H1 (cell line): ENCODE measurements at regions not wholly inside any gene's neighbourhood (a gene's known extent, or its start where the extent isn't known, plus 50 kb on each side); places are given as distances from the start of the nearest gene placed in this dataset.

Experiments
- CTCF ChIA-PET: fragments of 300-600 bp; sonication (Branson Sonifier 250); formaldehyde crosslinking; loops from one replicate; lab custom pipeline; 2021; ENCODE audit not compliant: partially characterized antibody; lab: Charles Lee
- POLR2A ChIA-PET: fragments of 300-600 bp; sonication (Branson Sonifier 250); formaldehyde crosslinking; loops from one replicate; lab custom pipeline; 2021; ENCODE audit warnings: inconsistent platforms; ENCODE audit not compliant: partially characterized antibody; lab: Charles Lee
- DNase-seq, 2 experiments: peaks; one replicate each; pipeline versions ENCODE4 v3.0.0 to v3.0.0-alpha.2; 2010 to 2022; ENCODE audit warnings: low spot score in 2 of 2, low read depth in 1 of 2, mixed read lengths in 1 of 2
- FAIRE-seq: peaks from 2 replicates; lab custom pipeline; 2011; peaks lifted over from hg19 to GRCh38; lab: Jason Lieb, UNC
- H2AFZ ChIP-seq: 2 replicates; pipeline ENCODE4 v1.8.1; 2012; ENCODE audit warnings: low read length, inconsistent platforms
- H2AK5ac ChIP-seq: 2 replicates; pipeline ENCODE4 v1.6.1; 2013; ENCODE audit warnings: low read depth, low read length
- H2BK120ac ChIP-seq: replicated peaks from 2 replicates; pipeline ENCODE3; 2013; ENCODE audit warnings: low read depth, low read length, inconsistent platforms
- H2BK12ac ChIP-seq: 2 replicates; pipeline ENCODE4 v1.6.1; 2013; ENCODE audit warnings: low read depth, low read length
- H2BK15ac ChIP-seq: 2 replicates; pipeline ENCODE4 v1.6.1; 2013; ENCODE audit warnings: low read length
- H2BK20ac ChIP-seq: 2 replicates; pipeline ENCODE4 v1.6.1; 2013; ENCODE audit warnings: low read length
- H2BK5ac ChIP-seq: 2 replicates; pipeline ENCODE4 v1.6.1; 2013; ENCODE audit warnings: low read depth, low read length
- H3K14ac ChIP-seq: 2 replicates; pipeline ENCODE4 v1.6.1; 2013; ENCODE audit warnings: inconsistent platforms; ENCODE audit not compliant: insufficient read length
- H3K18ac ChIP-seq: 2 replicates; pipeline ENCODE4 v1.6.1; 2013; ENCODE audit warnings: low read length; ENCODE audit errors: extremely low read depth
- H3K23ac ChIP-seq: 2 replicates; pipeline ENCODE4 v1.6.1; 2013; ENCODE audit warnings: inconsistent platforms; ENCODE audit not compliant: insufficient read length
- H3K23me2 ChIP-seq: 2 replicates; pipeline ENCODE4 v1.6.1; 2013; ENCODE audit warnings: low read depth, low read length
- H3K27ac ChIP-seq: 2 replicates; pipeline ENCODE4 v1.6.1; 2011; ENCODE audit warnings: low read depth, low read length, inconsistent platforms
- H3K27me3 ChIP-seq, 4 experiments: replicated peaks in 1 of 4; 1 replicate in 1 of 4; 2 replicates in 3 of 4; pipeline versions ENCODE4 v1.6.1 to v1.8.1; 2011 to 2013; ENCODE audit warnings: low read length in 3 of 4, mild to moderate bottlenecking in 3 of 4, inconsistent platforms in 2 of 4, mixed read lengths in 2 of 4, moderate library complexity in 1 of 4; ENCODE audit not compliant: control insufficient read depth in 3 of 4, insufficient read depth in 3 of 4; ENCODE audit errors: extremely low read depth in 1 of 4
- H3K36me3 ChIP-seq, 4 experiments: 2 replicates each; pipeline versions ENCODE4 v1.6.1 to v1.8.1; 2011 to 2013; ENCODE audit warnings: mild to moderate bottlenecking in 4 of 4, low read length in 3 of 4, moderate library complexity in 2 of 4, control low read depth in 1 of 4, inconsistent platforms in 1 of 4; ENCODE audit not compliant: insufficient read depth in 4 of 4, control insufficient read depth in 2 of 4
- H3K4ac ChIP-seq: replicated peaks from 2 replicates; pipeline ENCODE3; 2013; ENCODE audit warnings: low read length, low read depth, mixed read lengths, inconsistent platforms; ENCODE audit not compliant: insufficient read length
- H3K4me1 ChIP-seq, 4 experiments: replicated peaks in 1 of 4; 1 replicate in 1 of 4; 2 replicates in 3 of 4; pipeline versions ENCODE4 v1.6.1 to v1.8.1; 2011 to 2013; ENCODE audit warnings: low read length in 3 of 4, inconsistent platforms in 2 of 4, mixed read lengths in 1 of 4; ENCODE audit not compliant: insufficient read depth in 4 of 4, control insufficient read depth in 3 of 4
- H3K4me2 ChIP-seq, 2 experiments: 2 replicates each; pipeline versions ENCODE4 v1.6.1 to v1.8.1; 2011 to 2013; ENCODE audit warnings: low read depth in 2 of 2, low read length in 2 of 2, control low read depth in 1 of 2, inconsistent platforms in 1 of 2, mild to moderate bottlenecking in 1 of 2; ENCODE audit not compliant: insufficient read depth in 1 of 2
- H3K4me3 ChIP-seq, 4 experiments: fragments of 200-600, 300-600 bp in 1 of 4; sonication (generic), shearing (Covaris generic), sonication (Bioruptor Twin) in 1 of 4; 2 replicates each; pipeline versions ENCODE4 v1.5.1 to v1.8.1; 2011 to 2016; ENCODE audit warnings: low read length in 4 of 4, low read depth in 3 of 4, control low read depth in 2 of 4, inconsistent platforms in 2 of 4, mild to moderate bottlenecking in 2 of 4, mixed read lengths in 1 of 4, moderate library complexity in 1 of 4; ENCODE audit not compliant: insufficient read depth in 2 of 4; ENCODE audit errors: extremely low read depth in 1 of 4
- H3K56ac ChIP-seq: replicated peaks from 2 replicates; pipeline ENCODE3; 2013; ENCODE audit warnings: low read depth, mild to moderate bottlenecking, mixed read lengths, low read length, inconsistent platforms; ENCODE audit not compliant: insufficient read length
- H3K79me1 ChIP-seq: 2 replicates; pipeline ENCODE4 v1.6.1; 2013; ENCODE audit warnings: low read depth, low read length, control low read depth
- H3K79me2 ChIP-seq, 2 experiments: 2 replicates each; pipeline versions ENCODE4 v1.6.1 to v1.8.1; 2012 to 2013; ENCODE audit warnings: low read length in 2 of 2, mild to moderate bottlenecking in 2 of 2, inconsistent platforms in 1 of 2; ENCODE audit not compliant: insufficient read depth in 2 of 2, control insufficient read depth in 1 of 2
- H3K9ac ChIP-seq, 4 experiments: replicated peaks in 1 of 4; 1 replicate in 1 of 4; 2 replicates in 3 of 4; pipeline versions ENCODE4 v1.6.1 to v1.8.1; 2011 to 2013; ENCODE audit warnings: low read depth in 3 of 4, low read length in 3 of 4, control low read depth in 2 of 4, mild to moderate bottlenecking in 2 of 4, moderate library complexity in 2 of 4, inconsistent platforms in 1 of 4; ENCODE audit errors: extremely low read depth in 1 of 4
- H3K9me3 ChIP-seq, 2 experiments: 2 replicates each; pipeline versions ENCODE4 v1.6.1 to v1.8.1; 2012 to 2013; ENCODE audit warnings: mild to moderate bottlenecking in 2 of 2, moderate library complexity in 2 of 2, control low read depth in 1 of 2, inconsistent platforms in 1 of 2, low read depth in 1 of 2, low read length in 1 of 2, mixed read lengths in 1 of 2; ENCODE audit not compliant: insufficient read depth in 2 of 2
- H4K20me1 ChIP-seq, 2 experiments: replicated peaks in 1 of 2; 2 replicates each; pipeline versions ENCODE3 to v1.8.1; 2011 to 2013; ENCODE audit warnings: inconsistent platforms in 2 of 2, low read length in 2 of 2, mild to moderate bottlenecking in 1 of 2; ENCODE audit not compliant: insufficient read depth in 2 of 2, control insufficient read depth in 1 of 2
- H4K5ac ChIP-seq: 2 replicates; pipeline ENCODE4 v1.6.1; 2013; ENCODE audit warnings: low read length, low read depth, mixed read lengths, inconsistent platforms; ENCODE audit not compliant: insufficient read length
- H4K8ac ChIP-seq: 2 replicates; pipeline ENCODE4 v1.8.0; 2013; ENCODE audit warnings: mild to moderate bottlenecking, moderate library complexity, low read length, inconsistent platforms; ENCODE audit not compliant: insufficient read depth; ENCODE audit errors: extremely low read depth
- H4K91ac ChIP-seq: replicated peaks from 2 replicates; pipeline ENCODE3; 2013; ENCODE audit warnings: low read length, mixed read lengths, inconsistent platforms; ENCODE audit not compliant: insufficient read length
- BACH1 ChIP-seq: IDR thresholded peaks from 2 replicates; pipeline ENCODE4 v1.6.1; 2012; ENCODE audit warnings: low read length, improper control_type of control experiment
- BCL11A ChIP-seq, 2 experiments: IDR thresholded peaks; one replicate each; pipeline ENCODE4 v1.6.1; 2011; ENCODE audit warnings: low read depth in 2 of 2, low read length in 2 of 2, mild to moderate bottlenecking in 2 of 2
- BRCA1 ChIP-seq: IDR thresholded peaks from 2 replicates; pipeline ENCODE4 v1.6.1; 2012; ENCODE audit warnings: low read depth, low read length, improper control_type of control experiment
- EP300 ChIP-seq, 2 experiments: IDR thresholded peaks; 1 replicate in 1 of 2; 2 replicates in 1 of 2; pipeline ENCODE4 v1.6.1; 2011 to 2012; ENCODE audit warnings: low read depth in 2 of 2, low read length in 2 of 2, mild to moderate bottlenecking in 2 of 2, borderline replicate concordance in 1 of 2, inconsistent platforms in 1 of 2, moderate library complexity in 1 of 2
- GTF2F1 ChIP-seq: IDR thresholded peaks from 2 replicates; pipeline ENCODE4 v1.6.1; 2012; ENCODE audit warnings: low read depth, low read length, improper control_type of control experiment, borderline replicate concordance
- HDAC2 ChIP-seq, 2 experiments: fragments of 300-600 bp in 1 of 2; sonication (generic) in 1 of 2; IDR thresholded peaks; 2 replicates each; pipeline ENCODE4 v1.6.1; 2011 to 2012; ENCODE audit warnings: low read depth in 2 of 2, low read length in 2 of 2, mild to moderate bottlenecking in 2 of 2, moderate library complexity in 2 of 2, borderline replicate concordance in 1 of 2, inconsistent platforms in 1 of 2
- JUN ChIP-seq: IDR thresholded peaks from 2 replicates; pipeline ENCODE4 v1.6.1; 2011; ENCODE audit warnings: low read depth, mild to moderate bottlenecking, improper control_type of control experiment, low read length
- KDM4A ChIP-seq: IDR thresholded peaks from one replicate; pipeline ENCODE4 v1.7.1; 2012; ENCODE audit warnings: low read depth, mild to moderate bottlenecking, moderate library complexity, low read length, inconsistent platforms; ENCODE audit not compliant: severe bottlenecking
- MAFK ChIP-seq: IDR thresholded peaks from 2 replicates; pipeline ENCODE4 v1.6.1; 2012; ENCODE audit warnings: low read depth, mild to moderate bottlenecking, improper control_type of control experiment, low read length
- SIRT6 ChIP-seq: IDR thresholded peaks from one replicate; pipeline ENCODE4 v1.7.1; 2012; ENCODE audit warnings: low read length, inconsistent platforms
- SP2 ChIP-seq: IDR thresholded peaks from 2 replicates; pipeline ENCODE4 v1.6.1; 2012; ENCODE audit warnings: mild to moderate bottlenecking, low read length, inconsistent platforms
- WGBS, 2 experiments: shearing (Covaris generic) in 1 of 2; methylation state at CpG; one replicate each; pipeline versions ENCODE4 v1.1.6 to v1.1.7; 2013 to 2015; ENCODE audit warnings: low lambda C conversion rate in 2 of 2, mixed read lengths in 2 of 2, inconsistent platforms in 1 of 2, low coverage in 1 of 2, missing lambda C conversion rate in 1 of 2; ENCODE audit not compliant: insufficient replicate concordance in 2 of 2, insufficient coverage in 1 of 2, insufficient read length in 1 of 2; ENCODE audit errors: extremely low coverage in 1 of 2, missing lambda C conversion rate in 1 of 2; 5-methylcytosine and 5-hydroxymethylcytosine counted together
- TF ChIP-seq, protein P1 (sequence below): IDR thresholded peaks from 2 replicates; pipeline ENCODE4 v1.6.1; 2012; ENCODE audit warnings: low read length, inconsistent platforms
- TF ChIP-seq, protein P2 (sequence below): IDR thresholded peaks from 2 replicates; pipeline ENCODE4 v1.6.1; 2012; ENCODE audit warnings: inconsistent platforms

DNA sequence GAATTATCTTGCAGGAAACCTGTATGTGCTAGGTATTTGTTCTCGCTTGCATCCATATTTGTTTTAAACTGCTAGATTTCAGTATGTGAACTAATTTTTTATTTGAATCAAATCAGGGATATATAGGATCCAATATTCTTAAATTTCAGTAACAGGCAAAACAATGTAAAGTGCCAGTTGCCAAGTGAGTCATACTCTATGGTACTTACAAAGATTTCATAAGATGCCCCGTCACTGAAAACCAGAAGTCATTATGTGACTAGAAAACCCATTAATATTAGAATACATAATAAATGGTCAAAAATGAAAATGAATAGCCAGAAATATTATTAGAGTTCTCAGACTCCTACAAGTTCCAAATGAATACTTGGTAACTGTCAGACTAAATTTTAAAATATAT, 481.2 kb downstream of the TFAP2A start:
- no peak overlapping the region for H3K9ac ChIP-seq
- FAIRE-seq (no peak), DNase-seq (no peak)
- no peaks in the 10 kb centered on the region for H3K23me2 ChIP-seq
- no peak overlapping the region for H3K14ac ChIP-seq
- H3K4me1 ChIP-seq = no peaks in the 10 kb centered on the region
- H2AK5ac ChIP-seq = no peak overlapping the region
- H2BK20ac ChIP-seq = no peak overlapping the region
- no peak overlapping the region for H4K5ac ChIP-seq
- no peak overlapping the region for H3K4me2 ChIP-seq
- H2BK120ac ChIP-seq = no peak overlapping the region
- H4K91ac ChIP-seq = no peak overlapping the region
- ChIA-PET POLR2A (no interaction called here), CTCF (interaction anchor here (1.4 kb wide), 1 partner anchor 13 kb away, joined by 3 read pairs; no protein-coding TSS in a partner anchor)
- H2BK5ac ChIP-seq = no peak overlapping the region
- no peaks in the 10 kb centered on the region for H3K79me2 ChIP-seq
- no peak overlapping the region for H3K4me3 ChIP-seq
- H2BK15ac ChIP-seq = no peak overlapping the region
- 98% methylated on average over 2 of the region's 2 CpGs; no CpG with 5 or more reads in 1 of the 2 experiments for WGBS, 2 experiments
- no peak overlapping the region for H3K18ac ChIP-seq
- no peaks in the 10 kb centered on the region for H3K9me3 ChIP-seq
- H2BK12ac ChIP-seq = no peak overlapping the region
- no peak overlapping the region for H2AFZ ChIP-seq
- H3K27me3 ChIP-seq = no peaks in the 10 kb centered on the region
- H4K8ac ChIP-seq = no peak overlapping the region
- H3K4ac ChIP-seq = no peak overlapping the region
- H3K36me3 ChIP-seq = no peaks in the 10 kb centered on the region
- H3K56ac ChIP-seq = no peak overlapping the region
- no peaks in the 10 kb centered on the region for H3K79me1 ChIP-seq
- H3K23ac ChIP-seq = no peak overlapping the region
- H3K27ac ChIP-seq = no peak overlapping the region
- no peaks in the 10 kb centered on the region for H4K20me1 ChIP-seq
- TF ChIP-seq BCL11A (IDR thresholded peaks at IDR 0.05; ENCODE audit: low read depth in 2 of 2, low read length in 2 of 2) (no peak), GTF2F1 (no peak), KDM4A (no peak), SP2 (no peak), BACH1 (no peak), JUN (no peak), EP300 (IDR thresholded peaks at IDR 0.05; ENCODE audit: borderline replicate concordance in 1 of 2, low read depth in 2 of 2, low read length in 2 of 2) (no peak), MAFK (no peak), BRCA1 (no peak), HDAC2 (IDR thresholded peaks at IDR 0.05; ENCODE audit: borderline replicate concordance in 1 of 2, low read depth in 2 of 2, low read length in 2 of 2) (no peak), SIRT6 (no peak)
- TF ChIP-seq, protein P1, sequence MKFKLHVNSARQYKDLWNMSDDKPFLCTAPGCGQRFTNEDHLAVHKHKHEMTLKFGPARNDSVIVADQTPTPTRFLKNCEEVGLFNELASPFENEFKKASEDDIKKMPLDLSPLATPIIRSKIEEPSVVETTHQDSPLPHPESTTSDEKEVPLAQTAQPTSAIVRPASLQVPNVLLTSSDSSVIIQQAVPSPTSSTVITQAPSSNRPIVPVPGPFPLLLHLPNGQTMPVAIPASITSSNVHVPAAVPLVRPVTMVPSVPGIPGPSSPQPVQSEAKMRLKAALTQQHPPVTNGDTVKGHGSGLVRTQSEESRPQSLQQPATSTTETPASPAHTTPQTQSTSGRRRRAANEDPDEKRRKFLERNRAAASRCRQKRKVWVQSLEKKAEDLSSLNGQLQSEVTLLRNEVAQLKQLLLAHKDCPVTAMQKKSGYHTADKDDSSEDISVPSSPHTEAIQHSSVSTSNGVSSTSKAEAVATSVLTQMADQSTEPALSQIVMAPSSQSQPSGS = no peak
- TF ChIP-seq, protein P2, sequence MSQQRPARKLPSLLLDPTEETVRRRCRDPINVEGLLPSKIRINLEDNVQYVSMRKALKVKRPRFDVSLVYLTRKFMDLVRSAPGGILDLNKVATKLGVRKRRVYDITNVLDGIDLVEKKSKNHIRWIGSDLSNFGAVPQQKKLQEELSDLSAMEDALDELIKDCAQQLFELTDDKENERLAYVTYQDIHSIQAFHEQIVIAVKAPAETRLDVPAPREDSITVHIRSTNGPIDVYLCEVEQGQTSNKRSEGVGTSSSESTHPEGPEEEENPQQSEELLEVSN = no peak
